GM08714 (cell line): ENCODE measurements at regions not wholly inside any gene's neighbourhood (a gene's known extent, or its start where the extent isn't known, plus 50 kb on each side); places are given as distances from the start of the nearest gene placed in this dataset.

Source experiments
- H3K4me3 ChIP-seq: fragments of 200-500 bp; sonication (Bioruptor generic); 2 replicates; pipeline ENCODE4 v1.5.1; 2014; ENCODE audit warnings: mild to moderate bottlenecking, low read length, inconsistent platforms
- ZNF274 ChIP-seq: IDR thresholded peaks from 2 replicates; pipeline ENCODE4 v1.6.1; 2012; ENCODE audit warnings: mild to moderate bottlenecking, low read depth, low read length

DNA sequence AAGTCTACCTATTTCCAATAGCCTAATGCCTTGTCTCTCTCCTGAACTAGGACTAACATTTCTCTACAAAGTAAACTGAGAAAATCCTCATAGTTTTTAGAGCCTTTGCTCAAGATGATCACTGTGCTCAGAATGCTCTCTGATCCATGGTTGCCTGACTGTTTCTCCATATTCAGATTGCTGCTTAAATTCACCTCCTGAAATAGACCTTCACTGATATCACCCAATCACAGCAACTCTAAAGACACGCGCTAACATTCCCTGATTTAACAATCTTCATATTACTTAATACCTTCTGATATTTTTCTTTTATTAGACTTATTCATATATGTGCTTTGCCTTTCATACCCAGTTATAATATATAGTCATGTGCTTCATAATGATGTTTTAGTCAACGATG lies 148.9 kb upstream of the SP4 start:
- H3K4me3 ChIP-seq = no peak overlapping the region
- no peak for TF ChIP-seq ZNF274

DNA sequence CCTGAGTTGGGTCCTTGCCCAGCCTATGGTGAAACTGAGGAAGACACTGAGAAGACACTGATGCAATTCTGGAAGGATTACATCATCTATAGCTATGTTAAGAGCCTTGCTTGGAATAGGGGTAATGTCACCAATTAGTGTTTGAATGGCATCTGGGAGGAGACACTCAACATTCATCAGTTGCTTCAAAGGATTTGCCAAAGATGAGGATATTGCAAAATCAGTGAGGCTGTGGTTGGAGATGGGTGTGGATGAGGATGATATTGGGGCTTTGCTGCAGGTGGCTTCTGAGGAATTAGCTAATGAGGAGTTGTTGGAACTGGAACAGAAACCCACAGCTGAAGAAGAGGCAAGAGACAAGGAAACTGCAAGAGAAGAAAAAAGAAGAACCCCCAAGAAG lies 146.7 kb upstream of the SP4 start:
- H3K4me3 ChIP-seq = no peak overlapping the region
- no peak for TF ChIP-seq ZNF274

DNA sequence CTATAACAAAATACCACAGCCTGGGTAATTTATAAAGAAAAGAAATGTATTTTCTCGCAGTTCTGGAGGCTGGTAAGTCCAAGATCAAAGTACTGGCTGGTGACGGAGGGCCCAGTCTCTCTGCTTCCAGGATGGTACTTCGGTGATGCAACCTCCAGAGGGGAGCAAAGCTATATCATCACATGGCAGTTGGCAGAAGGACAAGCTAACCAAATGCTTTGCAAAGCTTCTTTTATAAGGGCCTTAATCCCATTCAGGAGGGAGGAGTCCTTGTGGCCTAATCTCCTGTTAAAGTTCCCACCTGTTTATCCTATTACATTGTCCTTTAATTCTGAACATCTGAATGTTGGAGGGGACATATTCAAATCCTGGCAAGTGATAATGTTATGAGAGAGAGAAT lies 134.1 kb upstream of the SP4 start:
- no peak for TF ChIP-seq ZNF274
- no peak overlapping the region for H3K4me3 ChIP-seq

DNA sequence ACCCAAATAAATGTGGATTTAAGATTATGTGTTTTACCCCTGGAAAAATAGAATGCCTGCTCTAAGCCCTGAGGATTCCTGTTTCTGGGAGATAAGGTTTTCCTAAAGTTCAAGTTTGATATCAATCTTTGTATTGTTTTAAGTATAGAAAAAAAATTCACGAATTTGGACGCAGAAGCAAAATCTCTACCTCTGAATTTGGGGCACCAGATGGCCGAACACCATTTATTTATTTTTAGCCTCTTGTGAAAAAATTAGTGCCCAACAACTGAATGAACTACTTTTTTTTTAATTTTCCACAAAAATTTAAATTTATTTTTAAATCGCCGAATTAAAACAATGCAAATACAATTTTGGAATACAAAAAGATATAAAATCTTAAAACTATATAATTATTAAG lies 128.1 kb upstream of the SP4 start:
- H3K4me3 ChIP-seq = no peak overlapping the region
- TF ChIP-seq ZNF274 = no peak

DNA sequence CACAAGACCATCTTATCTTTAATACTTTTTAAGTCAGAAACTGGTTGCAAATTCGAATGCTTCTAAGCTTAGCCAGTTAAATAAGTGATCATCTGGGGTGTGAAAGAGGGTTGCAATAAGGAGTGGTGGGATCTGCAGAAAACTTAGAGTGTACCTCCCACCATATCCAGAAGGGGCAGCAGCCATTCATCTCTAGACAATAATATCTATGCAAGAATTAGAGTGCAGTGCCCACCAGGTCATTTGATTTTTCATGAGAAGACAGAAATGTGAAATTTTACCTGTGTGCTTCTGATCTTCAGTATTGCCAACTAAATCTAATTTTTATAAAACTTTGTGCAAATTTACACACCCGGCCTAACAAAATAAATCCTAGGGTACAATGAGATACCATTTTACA lies 127.2 kb upstream of the SP4 start:
- H3K4me3 ChIP-seq = no peak overlapping the region
- TF ChIP-seq ZNF274 = no peak

DNA sequence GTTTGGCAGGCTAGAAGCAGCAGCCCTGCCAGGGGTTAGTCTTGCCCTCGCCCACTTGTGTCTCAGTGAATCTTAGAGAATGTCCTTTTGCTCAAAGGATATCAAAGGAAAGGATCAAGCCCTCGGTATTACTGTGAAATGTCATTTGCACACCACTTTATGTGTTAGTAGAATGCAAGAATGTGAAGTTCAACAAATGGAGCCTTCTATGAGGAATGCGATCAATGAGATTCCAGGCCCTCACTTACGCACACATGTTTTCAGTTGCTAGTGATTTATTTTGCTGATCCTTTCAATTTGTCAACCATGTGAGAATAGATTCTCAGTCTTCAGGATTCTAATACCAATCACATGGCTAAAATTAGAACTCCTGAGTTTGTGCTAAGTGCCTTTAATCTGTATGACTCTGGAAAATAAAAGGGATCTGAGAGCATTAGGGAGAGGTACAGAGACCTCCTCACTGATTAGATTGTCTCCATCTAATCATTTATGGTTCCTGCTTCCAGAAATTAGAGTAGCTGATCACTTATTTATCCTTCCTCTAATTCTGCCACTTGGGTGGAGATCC lies 123.0 kb upstream of the SP4 start:
- H3K4me3 ChIP-seq = no peak overlapping the region
- no peak for TF ChIP-seq ZNF274

DNA sequence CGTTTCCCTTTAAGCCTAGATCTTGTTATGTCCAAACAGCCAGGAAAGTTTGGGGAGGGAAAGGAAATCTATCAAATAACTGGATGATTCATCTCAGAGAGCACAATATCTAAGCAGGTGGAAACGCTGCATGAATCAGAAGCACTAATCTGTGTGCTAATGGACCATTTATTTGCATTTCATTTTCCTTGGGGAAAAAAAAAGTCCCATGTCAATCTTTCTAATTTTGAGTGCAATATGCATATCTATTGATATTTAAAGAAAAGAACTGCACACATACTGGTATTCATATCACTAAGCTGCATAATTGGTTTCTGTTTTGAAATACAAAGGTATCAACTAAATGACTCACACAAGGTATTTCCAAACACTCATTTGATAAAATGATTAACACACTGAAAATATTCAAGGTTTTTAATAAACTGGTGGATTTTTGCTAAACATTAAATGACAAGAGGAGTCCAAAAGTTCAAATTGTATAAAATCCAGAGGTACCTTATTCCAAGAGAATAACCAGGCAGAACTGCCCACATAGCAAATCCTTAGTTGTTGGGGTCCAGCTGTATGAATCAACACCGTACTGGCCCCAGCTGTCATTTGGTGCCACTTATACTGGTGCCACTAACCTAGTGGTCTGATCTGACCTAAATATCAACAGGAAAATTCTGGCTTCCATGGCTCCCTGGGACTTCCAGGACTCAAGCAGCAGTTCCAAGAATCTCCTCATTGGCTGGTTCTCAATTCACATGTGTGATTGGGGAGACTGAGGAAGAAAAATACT lies 122.2 kb upstream of the SP4 start:
- TF ChIP-seq ZNF274 = no peak
- H3K4me3 ChIP-seq = no peak overlapping the region

DNA sequence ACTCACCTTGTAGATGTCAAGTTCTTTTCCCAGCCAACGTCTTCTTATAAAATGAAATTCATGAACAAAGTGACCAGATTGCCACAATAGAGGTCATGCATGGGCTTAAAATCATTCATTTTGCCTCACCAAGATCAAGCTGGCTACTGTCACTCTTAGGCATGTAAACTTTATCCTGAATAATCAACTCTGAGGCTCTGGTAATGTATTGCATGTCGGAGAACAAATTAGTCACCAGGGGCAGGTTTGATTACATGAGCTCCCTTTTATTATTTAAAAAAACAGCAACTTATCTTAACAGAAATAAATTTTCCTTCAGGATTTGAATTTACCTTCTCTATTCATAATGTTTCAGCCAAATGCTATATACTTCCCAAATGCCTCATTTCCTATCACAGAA lies 112.9 kb upstream of the SP4 start:
- no peak overlapping the region for H3K4me3 ChIP-seq
- TF ChIP-seq ZNF274 = no peak

DNA sequence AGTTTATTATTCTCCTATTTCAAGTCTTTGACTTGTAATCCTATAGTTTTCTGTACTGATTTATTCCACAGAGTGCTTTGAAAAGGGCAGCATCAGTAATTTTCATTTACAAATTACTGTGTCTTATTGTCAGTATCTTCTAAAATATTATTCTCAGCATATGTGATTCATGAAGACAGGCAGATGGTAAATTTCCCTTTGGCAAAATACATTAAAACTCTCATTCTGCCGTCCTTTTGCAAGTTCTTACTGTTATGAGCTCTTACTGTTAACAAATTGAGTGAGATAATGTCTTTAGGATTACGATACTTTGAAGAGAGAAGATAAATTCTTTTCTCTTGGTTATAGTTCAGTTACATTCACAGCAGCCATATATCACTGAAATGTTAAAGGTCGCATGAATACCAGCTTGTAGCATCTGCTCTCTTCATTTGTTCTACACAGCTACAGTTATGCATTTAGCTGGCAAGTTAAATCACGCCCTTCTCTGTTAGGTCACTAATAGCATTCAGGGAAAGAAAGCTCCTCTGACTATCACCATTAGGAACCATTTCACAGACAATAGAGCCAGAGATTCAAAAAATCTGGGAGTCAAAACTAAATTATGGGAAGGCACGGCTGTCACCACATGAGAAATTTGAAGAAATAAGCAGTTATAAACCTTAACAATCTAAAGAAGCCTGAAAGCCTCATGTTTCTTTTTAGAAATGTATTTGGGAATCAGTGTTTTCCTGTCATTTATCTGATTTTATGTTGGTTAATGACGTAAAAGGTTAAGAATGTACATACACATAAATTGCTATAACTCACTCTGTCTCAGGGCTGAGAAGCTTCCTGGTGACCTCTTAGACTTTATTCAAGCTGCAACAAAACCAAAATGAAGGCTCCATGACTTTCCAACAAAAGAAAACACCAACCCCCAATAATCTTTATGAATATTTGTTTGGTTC lies 109.6 kb upstream of the SP4 start:
- no peak for TF ChIP-seq ZNF274
- no peak overlapping the region for H3K4me3 ChIP-seq

DNA sequence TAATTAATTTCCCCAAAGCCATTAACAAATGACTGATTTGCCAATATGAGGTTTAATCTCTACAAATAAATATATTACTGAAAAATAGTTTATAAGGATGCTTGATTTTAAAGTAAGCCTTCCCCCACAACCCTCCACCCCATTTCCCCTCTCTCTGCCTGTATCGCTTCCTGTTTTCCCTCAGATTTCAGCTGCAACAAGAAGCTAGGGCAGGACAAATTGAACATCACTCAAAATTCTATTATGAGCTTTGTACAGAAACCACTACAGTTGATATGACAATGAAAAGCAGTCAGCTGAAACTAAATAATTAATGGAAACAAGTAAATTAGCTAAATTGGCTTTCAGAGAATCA lies 109.0 kb upstream of the SP4 start:
- TF ChIP-seq ZNF274 = no peak
- no peak overlapping the region for H3K4me3 ChIP-seq

DNA sequence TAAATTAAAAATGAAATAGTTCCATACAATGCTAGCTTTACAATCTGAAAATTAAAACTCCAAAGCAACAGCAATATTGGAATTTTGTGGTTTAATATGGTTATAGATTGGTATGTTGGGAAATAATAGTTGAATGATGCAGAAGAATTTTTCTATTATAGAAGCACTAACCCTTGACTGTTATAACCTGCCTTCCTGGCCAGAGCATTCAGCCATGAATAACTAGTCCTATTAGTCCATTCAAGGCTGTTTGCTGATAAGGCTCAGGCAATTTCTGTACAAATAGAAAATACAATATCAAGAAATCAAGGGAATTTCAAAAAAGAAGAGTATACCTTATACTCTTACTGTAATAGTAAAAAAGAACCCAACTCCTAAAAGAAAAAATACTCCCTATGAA lies 101.6 kb upstream of the SP4 start:
- no peak for TF ChIP-seq ZNF274
- no peak overlapping the region for H3K4me3 ChIP-seq

DNA sequence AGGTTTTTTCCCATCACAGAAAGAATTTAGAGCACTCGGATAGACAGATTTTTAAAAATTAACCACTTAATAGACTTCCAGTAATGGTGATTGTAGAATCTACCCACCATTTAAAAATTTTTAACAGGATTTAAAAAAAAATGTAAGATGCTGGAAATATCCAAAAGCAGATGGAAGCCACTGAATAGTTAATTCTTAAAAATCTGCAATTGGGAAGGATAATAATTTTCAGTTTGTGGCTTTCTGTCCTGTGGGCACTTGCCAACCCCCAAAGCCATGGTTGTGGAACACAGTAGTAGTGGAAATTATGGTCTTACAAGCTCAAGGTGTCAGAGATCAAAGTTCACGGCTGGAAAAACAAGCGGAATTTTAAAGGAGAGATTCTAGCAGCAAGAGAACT lies 101.0 kb upstream of the SP4 start:
- no peak overlapping the region for H3K4me3 ChIP-seq
- TF ChIP-seq ZNF274 = no peak

DNA sequence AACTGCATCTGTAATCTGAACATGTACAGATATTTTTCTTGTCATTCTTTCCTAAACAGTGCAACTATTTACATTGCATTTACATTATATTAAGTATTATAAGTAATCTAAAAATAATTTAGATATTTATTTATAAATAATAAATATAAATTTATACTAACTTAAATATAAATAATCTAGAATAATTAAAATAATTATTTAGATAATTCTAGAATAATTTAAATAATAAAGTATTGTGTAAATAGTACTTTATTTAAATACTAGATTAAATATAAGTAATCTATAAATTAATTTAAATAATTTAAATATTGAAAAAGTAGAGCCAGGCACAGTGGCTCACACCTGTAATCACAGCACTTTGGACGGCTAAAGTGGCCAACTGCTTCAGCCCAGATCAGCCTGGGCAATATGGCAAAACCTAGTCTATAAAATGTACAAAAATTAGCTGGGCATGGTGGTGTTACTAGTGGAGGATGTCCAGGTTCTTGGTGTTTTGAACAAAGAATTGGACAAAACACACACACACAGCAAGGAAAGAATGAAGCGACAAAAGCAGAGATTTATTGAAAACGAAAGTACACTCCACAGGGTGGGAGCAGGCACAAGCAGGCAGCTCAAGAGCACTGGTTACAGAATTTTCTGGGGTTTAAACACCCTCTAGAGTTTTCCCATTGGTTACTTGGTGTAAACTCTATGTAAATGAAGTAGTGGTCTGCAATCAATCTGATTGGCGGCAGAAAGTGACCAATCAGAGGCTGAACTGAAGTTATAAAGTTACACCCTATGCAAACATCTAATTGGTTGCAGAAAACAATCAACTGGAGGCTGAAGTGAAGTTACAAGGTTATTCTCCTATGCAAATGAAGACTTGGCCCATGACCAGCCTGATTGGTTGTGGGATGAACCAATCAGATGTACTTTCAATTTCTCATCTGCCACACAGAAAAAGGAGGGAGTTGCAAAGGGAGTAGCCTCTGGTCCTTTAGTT lies 100.2 kb upstream of the SP4 start:
- TF ChIP-seq ZNF274 = no peak
- no peak overlapping the region for H3K4me3 ChIP-seq

DNA sequence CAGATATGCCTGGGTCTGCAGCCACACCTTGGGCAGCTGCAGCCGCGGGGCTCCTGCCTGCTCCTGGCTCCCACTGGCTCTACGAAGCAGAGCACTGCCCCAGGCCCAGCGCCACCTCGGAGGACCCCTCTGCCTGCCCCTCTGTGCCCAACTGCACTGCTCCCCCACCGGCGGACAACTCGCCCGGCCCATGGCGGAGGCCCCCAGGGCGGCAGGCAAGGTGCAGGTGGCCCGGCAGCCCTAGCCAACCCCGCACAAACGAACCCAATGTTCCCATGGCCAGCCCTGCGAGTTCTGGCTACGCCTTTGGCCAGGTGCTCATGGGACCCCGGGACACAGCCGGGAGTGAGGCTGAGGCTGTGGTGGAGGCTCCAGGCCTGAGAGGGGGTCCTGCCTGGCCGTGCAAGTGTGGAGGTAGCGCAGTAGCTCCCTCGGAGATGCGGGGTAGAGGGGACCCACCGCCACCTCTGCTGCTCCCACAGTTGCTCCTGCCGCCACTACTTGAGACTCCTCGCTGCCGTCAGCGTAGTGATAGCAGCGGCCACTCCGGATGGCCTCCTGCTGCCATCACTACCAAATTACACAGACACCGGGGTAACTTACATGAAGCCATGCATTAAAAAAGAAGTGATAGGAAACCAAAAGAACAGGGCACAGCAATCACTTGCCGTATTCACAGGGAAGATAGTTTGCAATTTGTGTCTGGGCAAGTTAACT lies 97.3 kb upstream of the SP4 start:
- TF ChIP-seq ZNF274 = no peak
- H3K4me3 ChIP-seq = no peak overlapping the region
